GM13977 (cell line): ENCODE measurements at regions not wholly inside any gene's neighbourhood (a gene's known extent, or its start where the extent isn't known, plus 50 kb on each side); places are given as distances from the start of the nearest gene placed in this dataset.

Experiments
- DNase-seq: peaks from one replicate; pipeline ENCODE4 v3.0.0; 2012; ENCODE audit warnings: low spot score
- in situ Hi-C: fragments of 300-500 bp; cut with MboI; formaldehyde crosslinking; loops from one replicate; pipeline ENCODE4 v1.12.0; 2022; ENCODE audit warnings: low sequenced_read_pairs, low pct_unique_long_range_greater_than_20kb, mixed read lengths, inconsistent platforms; ENCODE audit not compliant: unreplicated experiment
- TF ChIP-seq, protein P1 (sequence below): IDR thresholded peaks from 2 replicates; pipeline ENCODE4 v1.5.1; 2012; ENCODE audit warnings: mild to moderate bottlenecking, control low read depth; ENCODE audit not compliant: insufficient read depth; ENCODE audit errors: extremely low read depth, missing control alignments

DNA sequence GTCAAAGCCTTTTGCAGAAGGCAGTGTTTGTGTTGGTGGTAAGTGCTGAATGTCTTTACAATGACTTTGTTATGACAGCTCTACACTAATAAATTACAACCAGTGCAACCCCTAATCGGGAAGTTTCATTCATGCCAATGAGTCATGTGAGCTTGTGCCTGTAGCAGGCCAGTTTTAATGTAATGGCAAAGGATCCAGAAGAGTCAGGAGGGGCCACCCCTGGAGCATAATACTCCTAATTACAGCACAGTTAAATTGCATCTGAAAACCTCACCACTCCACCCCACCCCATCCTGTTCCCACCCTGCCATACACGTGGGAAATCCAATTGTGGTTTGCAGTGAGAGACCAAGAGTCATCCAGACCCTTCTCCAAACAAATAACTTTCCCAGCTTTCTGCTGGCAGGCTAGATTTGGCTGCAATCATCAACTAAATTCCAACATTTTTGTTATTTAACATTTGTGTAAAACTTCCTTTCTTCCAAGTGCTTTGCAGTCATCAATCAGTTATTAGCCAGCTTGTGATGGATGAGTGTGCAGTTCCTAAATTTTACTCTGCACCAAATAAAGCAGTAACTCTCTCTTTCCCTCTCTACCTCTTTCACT, 277.3 kb upstream of the FAT3 start:
- in situ Hi-C loops, result no loop called here
- no peak for DNase-seq
- TF ChIP-seq, protein P1, sequence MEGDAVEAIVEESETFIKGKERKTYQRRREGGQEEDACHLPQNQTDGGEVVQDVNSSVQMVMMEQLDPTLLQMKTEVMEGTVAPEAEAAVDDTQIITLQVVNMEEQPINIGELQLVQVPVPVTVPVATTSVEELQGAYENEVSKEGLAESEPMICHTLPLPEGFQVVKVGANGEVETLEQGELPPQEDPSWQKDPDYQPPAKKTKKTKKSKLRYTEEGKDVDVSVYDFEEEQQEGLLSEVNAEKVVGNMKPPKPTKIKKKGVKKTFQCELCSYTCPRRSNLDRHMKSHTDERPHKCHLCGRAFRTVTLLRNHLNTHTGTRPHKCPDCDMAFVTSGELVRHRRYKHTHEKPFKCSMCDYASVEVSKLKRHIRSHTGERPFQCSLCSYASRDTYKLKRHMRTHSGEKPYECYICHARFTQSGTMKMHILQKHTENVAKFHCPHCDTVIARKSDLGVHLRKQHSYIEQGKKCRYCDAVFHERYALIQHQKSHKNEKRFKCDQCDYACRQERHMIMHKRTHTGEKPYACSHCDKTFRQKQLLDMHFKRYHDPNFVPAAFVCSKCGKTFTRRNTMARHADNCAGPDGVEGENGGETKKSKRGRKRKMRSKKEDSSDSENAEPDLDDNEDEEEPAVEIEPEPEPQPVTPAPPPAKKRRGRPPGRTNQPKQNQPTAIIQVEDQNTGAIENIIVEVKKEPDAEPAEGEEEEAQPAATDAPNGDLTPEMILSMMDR, result no peak

DNA sequence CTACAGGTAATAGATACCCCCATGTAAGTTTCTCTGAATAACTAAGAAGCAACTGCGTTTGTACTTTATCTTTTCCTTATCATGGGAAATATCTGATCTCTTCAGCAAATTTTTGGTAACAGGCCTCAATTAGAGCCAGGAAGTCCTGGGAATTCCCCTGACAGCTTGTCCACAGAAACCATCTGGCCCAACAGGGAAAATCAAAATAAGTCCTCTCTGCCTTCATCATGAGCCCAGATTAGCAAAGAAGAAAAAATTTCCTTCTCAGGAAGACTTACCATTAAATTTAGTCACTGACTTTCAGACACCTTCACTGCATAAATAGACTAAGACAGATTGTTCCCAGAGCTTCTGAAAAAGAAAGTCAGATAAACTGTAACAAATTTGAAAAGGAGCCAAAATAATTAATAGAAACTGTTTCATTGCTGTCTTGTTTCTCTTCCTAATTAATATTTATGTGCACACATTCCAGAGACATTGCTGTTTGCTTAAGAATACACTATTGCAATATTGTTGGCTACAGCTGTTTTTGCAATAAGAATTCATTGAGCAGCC, 278.1 kb upstream of the FAT3 start:
- TF ChIP-seq, protein P1, result no peak
- DNase-seq, result no peak
- in situ Hi-C loops, result no loop called here

DNA sequence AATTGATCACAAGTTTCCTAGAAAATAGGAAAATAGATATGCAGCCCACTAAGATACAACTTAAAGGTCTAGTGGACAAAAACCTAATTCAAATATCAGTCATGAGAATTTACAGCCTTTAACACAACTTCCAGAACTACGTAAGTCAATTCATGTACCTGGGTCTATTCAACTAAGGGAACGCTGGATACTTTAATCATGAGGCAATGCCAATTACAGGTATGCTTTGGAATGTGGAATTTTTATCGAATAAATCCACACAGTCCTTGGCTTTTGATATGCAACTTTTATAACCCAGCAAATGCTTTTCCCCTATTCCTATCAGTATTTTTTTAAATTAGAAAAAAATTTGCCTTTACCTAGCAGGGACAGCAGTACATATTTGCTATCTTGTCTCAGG, 289.5 kb upstream of the FAT3 start:
- in situ Hi-C loops, result no loop called here

DNA sequence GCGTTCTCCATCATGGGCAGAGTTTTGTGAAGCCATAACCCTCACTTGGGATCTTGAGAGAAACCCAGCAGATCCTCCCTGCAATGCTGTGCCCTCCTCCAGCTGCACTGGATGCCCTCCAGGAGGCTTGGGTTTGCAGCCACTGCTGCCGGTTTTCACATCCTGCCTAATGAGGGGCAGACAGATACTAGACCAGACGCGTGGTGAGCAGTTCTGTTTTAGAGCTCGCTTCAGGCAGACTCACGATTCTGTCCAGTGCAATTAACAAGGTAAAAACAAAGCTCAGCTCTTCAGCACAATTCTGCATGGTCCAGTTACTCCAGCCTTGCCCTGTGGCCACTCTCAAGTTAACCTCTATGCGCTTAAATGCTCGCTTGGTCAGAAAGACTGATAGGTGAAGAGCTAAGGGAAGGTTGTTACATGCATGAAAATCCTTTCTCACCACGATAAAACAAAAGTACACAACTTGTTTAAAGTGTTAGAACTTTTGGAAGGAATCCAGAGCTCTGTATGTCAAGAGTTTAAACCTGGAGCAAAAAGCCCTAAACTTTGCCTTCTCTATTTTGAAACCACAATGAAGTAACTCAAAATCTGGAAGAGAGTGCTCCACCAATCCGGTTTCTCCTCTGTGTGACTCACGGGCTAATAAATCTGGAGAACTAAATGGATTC, 292.3 kb upstream of the FAT3 start:
- in situ Hi-C loops, result no loop called here
- TF ChIP-seq, protein P1, result no peak
- no peak for DNase-seq

More for the DNA sequence above, 289.5 kb upstream of the FAT3 start:
- TF ChIP-seq, protein P1, result no peak
- DNase-seq, result no peak

DNA sequence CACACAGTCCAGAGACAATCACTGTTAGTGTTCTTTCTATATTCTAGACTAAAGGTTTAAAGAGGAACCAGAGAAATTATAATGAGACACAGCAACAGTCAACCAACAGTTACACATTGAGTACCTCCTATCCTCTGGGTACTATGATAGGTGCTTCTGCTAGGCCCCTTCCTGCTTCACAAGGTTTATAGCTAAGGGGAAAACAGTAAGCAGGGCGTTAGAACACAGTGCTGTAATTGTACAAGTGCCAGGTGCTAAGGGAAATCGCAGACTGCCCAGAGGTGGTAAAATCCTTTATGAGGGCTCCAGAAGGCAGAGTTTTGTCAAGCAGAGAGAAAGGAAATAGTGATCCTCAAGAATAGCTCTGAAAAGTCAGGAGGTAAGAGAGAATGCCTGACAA, 297.2 kb upstream of the FAT3 start:
- in situ Hi-C loops, result no loop called here
- no peak for DNase-seq
- TF ChIP-seq, protein P1, result no peak

DNA sequence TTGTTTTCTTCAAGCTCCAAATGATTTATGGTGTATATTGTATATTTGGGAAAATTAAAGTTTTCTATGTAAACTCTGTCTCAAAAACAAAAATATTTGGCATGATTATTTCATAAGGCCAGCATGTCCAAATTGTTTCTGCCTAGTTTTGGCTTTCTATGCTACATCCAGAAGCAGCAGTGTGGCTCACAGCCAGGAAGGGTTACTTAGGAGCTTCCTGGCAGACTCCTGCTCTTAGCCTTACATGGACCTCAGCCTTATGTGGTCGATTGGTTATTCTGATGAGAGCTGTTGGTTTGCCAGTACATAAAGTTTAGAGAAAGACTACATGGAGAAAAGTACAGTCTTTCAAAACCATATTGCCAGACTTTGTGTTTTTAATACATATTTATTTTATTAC, 297.7 kb upstream of the FAT3 start:
- no peak for DNase-seq
- TF ChIP-seq, protein P1, result no peak
- in situ Hi-C loops, result no loop called here
